Lower leg skin (tissue), 3 donors: ENCODE measurements at regions not wholly inside any gene's neighbourhood (a gene's known extent, or its start where the extent isn't known, plus 50 kb on each side); places are given as distances from the start of the nearest gene placed in this dataset.
"Not testable (repeated sequence)": the region's sequence is repeated elsewhere in the genome, so short reads cannot be mapped to it uniquely, and the experiment has no call there.

Experiments
- POLR2A ChIP-seq, 2 donors: fragments of 450-650 bp; IDR thresholded peaks; one replicate each; pipeline ENCODE4 v1.6.1; 2016 to 2017; ENCODE audit warnings: antibody characterized with exemption in 2 of 2, mild to moderate bottlenecking in 1 of 2, moderate library complexity in 1 of 2
- TF ChIP-seq, protein P1 (sequence below), 3 donors: fragments of 450-650 bp; IDR thresholded peaks; one replicate each; pipeline ENCODE4 v1.5.1; 2016; ENCODE audit warnings: antibody characterized with exemption in 3 of 3, mild to moderate bottlenecking in 3 of 3, moderate library complexity in 2 of 3

DNA sequence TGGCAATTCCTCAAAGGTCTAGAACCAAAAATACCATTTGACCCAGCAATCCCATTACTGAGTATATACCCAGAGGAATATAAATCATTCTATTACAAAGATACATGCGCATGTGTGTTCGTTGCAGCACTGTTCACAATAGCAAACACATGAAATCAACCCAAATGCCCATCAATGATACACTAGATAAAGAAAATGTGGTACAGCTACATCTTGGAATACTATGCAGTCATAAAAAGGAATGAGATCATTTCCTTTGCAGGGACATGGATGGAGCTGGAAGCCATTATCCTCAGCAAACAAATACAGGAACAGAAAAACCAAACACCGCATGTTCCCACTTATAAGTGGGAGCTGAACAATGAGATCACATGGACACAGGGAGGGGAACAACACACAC, 95.9 kb upstream of the LYPLAL1 start:
- TF ChIP-seq, protein P1, sequence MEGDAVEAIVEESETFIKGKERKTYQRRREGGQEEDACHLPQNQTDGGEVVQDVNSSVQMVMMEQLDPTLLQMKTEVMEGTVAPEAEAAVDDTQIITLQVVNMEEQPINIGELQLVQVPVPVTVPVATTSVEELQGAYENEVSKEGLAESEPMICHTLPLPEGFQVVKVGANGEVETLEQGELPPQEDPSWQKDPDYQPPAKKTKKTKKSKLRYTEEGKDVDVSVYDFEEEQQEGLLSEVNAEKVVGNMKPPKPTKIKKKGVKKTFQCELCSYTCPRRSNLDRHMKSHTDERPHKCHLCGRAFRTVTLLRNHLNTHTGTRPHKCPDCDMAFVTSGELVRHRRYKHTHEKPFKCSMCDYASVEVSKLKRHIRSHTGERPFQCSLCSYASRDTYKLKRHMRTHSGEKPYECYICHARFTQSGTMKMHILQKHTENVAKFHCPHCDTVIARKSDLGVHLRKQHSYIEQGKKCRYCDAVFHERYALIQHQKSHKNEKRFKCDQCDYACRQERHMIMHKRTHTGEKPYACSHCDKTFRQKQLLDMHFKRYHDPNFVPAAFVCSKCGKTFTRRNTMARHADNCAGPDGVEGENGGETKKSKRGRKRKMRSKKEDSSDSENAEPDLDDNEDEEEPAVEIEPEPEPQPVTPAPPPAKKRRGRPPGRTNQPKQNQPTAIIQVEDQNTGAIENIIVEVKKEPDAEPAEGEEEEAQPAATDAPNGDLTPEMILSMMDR (IDR thresholded peaks at IDR 0.05) = not testable (repeated sequence)
- TF ChIP-seq POLR2A (IDR thresholded peaks at IDR 0.05) = not testable (repeated sequence)
